ENCODE measurements at regions not wholly inside any gene's neighbourhood (a gene's known extent, or its start where the extent isn't known, plus 50 kb on each side); places are given as distances from the start of the nearest gene placed in this dataset.

- H3K9ac ChIP-seq (ENCODE audit: low read length in 5 of 5), result no peak overlapping the region
- no peak overlapping the region for H3K4me3 ChIP-seq (ENCODE audit: low read depth in 1 of 5, low read length in 5 of 5)
- no peaks in the 10 kb centered on the region for H3K36me3 ChIP-seq (ENCODE audit: control insufficient read depth in 5 of 5, insufficient read depth in 5 of 5, low read length in 5 of 5)
- H3K27ac ChIP-seq (ENCODE audit: low read depth, low read length), result no peak overlapping the region
- peaks cover 0 to 2% (median 0%) of the 10 kb centered on the region in 5 donors for H3K9me3 ChIP-seq (ENCODE audit: control insufficient read depth in 5 of 5, low read length in 5 of 5)
- no peaks in the 10 kb centered on the region for H3K27me3 ChIP-seq (ENCODE audit: control insufficient read depth in 5 of 5, insufficient read depth in 4 of 5, low read length in 5 of 5)
- no peaks in the 10 kb centered on the region for H3K4me1 ChIP-seq (ENCODE audit: control insufficient read depth in 5 of 5, insufficient read depth in 5 of 5, low read length in 5 of 5)
Measured at GRCh38 chr4:12778706-12779105, 705.4 kb downstream of the RAB28 start.

GRCh38 chr4:12778191-12778590 is 705.9 kb downstream of the RAB28 start:
- Histone ChIP-seq H3K9ac (ENCODE audit: low read length in 5 of 5) (no peak overlapping the region), H3K4me3 (ENCODE audit: low read depth in 1 of 5, low read length in 5 of 5) (no peak overlapping the region), H3K27ac (ENCODE audit: low read depth, low read length) (no peak overlapping the region), H3K4me1 (ENCODE audit: control insufficient read depth in 5 of 5, insufficient read depth in 5 of 5, low read length in 5 of 5) (no peaks in the 10 kb centered on the region), H3K27me3 (ENCODE audit: control insufficient read depth in 5 of 5, insufficient read depth in 4 of 5, low read length in 5 of 5) (no peaks in the 10 kb centered on the region), H3K9me3 (ENCODE audit: control insufficient read depth in 5 of 5, low read length in 5 of 5) (peaks cover 0 to 2% (median 0%) of the 10 kb centered on the region in 5 donors), H3K36me3 (ENCODE audit: control insufficient read depth in 5 of 5, insufficient read depth in 5 of 5, low read length in 5 of 5) (no peaks in the 10 kb centered on the region)

GRCh38 chr4:12770351-12770750 is 713.8 kb downstream of the RAB28 start:
- no peaks in the 10 kb centered on the region for H3K27me3 ChIP-seq (ENCODE audit: control insufficient read depth in 5 of 5, insufficient read depth in 4 of 5, low read length in 5 of 5)
- no peak overlapping the region for H3K4me3 ChIP-seq (ENCODE audit: low read depth in 1 of 5, low read length in 5 of 5)
- no peaks in the 10 kb centered on the region for H3K4me1 ChIP-seq (ENCODE audit: control insufficient read depth in 5 of 5, insufficient read depth in 5 of 5, low read length in 5 of 5)
- H3K9me3 ChIP-seq (ENCODE audit: control insufficient read depth in 5 of 5, low read length in 5 of 5), result no peaks in the 10 kb centered on the region
- H3K27ac ChIP-seq (ENCODE audit: low read depth, low read length), result no peak overlapping the region
- H3K36me3 ChIP-seq (ENCODE audit: control insufficient read depth in 5 of 5, insufficient read depth in 5 of 5, low read length in 5 of 5), result no peaks in the 10 kb centered on the region
- no peak overlapping the region for H3K9ac ChIP-seq (ENCODE audit: low read length in 5 of 5)

DNA sequence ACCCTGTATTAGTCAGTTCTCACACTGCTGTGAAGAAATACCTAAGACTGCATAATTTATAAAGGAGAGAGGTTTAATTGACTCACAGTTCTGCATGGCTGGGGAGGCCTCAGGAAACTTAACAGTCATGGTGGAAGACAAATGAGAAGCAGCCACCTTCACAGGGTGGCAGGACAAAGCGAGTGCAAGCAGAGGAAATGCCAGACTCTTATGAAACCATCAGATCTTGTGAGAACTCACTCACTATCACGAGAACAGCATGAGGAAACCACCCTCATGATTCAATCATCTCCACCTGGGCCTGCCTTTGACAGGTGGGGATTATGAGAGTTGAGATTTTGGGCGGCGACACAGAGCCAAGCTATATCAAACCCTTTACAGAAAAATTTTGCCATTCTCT is 722.4 kb downstream of the RAB28 start:
- no peaks in the 10 kb centered on the region for H3K4me1 ChIP-seq (ENCODE audit: control insufficient read depth in 5 of 5, insufficient read depth in 5 of 5, low read length in 5 of 5)
- no peaks in the 10 kb centered on the region for H3K36me3 ChIP-seq (ENCODE audit: control insufficient read depth in 5 of 5, insufficient read depth in 5 of 5, low read length in 5 of 5)
- H3K27ac ChIP-seq (ENCODE audit: low read depth, low read length), result no peak overlapping the region
- no peaks in the 10 kb centered on the region for H3K27me3 ChIP-seq (ENCODE audit: control insufficient read depth in 5 of 5, insufficient read depth in 4 of 5, low read length in 5 of 5)
- no peak overlapping the region for H3K4me3 ChIP-seq (ENCODE audit: low read depth in 1 of 5, low read length in 5 of 5)
- H3K9ac ChIP-seq (ENCODE audit: low read length in 5 of 5), result no peak overlapping the region
- no peaks in the 10 kb centered on the region for H3K9me3 ChIP-seq (ENCODE audit: control insufficient read depth in 5 of 5, low read length in 5 of 5)

- Histone ChIP-seq H3K9me3 (ENCODE audit: control insufficient read depth in 5 of 5, low read length in 5 of 5) (peaks cover 0 to 2% (median 0%) of the 10 kb centered on the region in 5 donors), H3K4me1 (ENCODE audit: control insufficient read depth in 5 of 5, insufficient read depth in 5 of 5, low read length in 5 of 5) (no peaks in the 10 kb centered on the region)
Measured at GRCh38 chr4:12747154-12747553, 737.0 kb downstream of the RAB28 start.

DNA sequence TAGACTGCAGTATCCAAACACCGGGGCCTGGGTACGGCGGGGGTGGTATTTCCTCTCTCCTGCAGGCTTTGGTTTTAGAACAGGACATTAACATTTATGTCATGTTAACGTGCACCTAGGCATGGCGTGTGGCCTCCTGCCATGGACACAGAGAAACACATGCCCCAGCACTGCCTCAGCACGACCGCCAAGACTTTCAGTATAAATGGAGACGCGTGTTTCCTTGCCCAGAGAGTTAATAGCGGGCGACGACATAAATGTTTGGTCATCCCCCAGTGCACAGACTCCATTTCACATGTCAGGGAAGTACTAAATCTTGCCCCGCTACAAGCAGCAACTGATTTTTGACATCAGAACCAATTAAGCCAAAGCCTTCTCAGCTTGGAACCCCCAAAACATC is 737.9 kb downstream of the RAB28 start:
- Histone ChIP-seq H3K36me3 (ENCODE audit: control insufficient read depth in 5 of 5, insufficient read depth in 5 of 5, low read length in 5 of 5) (no peaks in the 10 kb centered on the region), H3K4me1 (ENCODE audit: control insufficient read depth in 5 of 5, insufficient read depth in 5 of 5, low read length in 5 of 5) (no peaks in the 10 kb centered on the region), H3K9me3 (ENCODE audit: control insufficient read depth in 5 of 5, low read length in 5 of 5) (peaks cover 0 to 2% (median 0%) of the 10 kb centered on the region in 5 donors), H3K9ac (ENCODE audit: low read length in 5 of 5) (no peak overlapping the region), H3K4me3 (ENCODE audit: low read depth in 1 of 5, low read length in 5 of 5) (no peak overlapping the region), H3K27ac (ENCODE audit: low read depth, low read length) (no peak overlapping the region), H3K27me3 (ENCODE audit: control insufficient read depth in 5 of 5, insufficient read depth in 4 of 5, low read length in 5 of 5) (no peaks in the 10 kb centered on the region)

More at GRCh38 chr4:12747154-12747553, 737.0 kb downstream of the RAB28 start:
- no peak overlapping the region for H3K9ac ChIP-seq (ENCODE audit: low read length in 5 of 5)
- no peaks in the 10 kb centered on the region for H3K36me3 ChIP-seq (ENCODE audit: control insufficient read depth in 5 of 5, insufficient read depth in 5 of 5, low read length in 5 of 5)
- no peak overlapping the region for H3K4me3 ChIP-seq (ENCODE audit: low read depth in 1 of 5, low read length in 5 of 5)
- no peaks in the 10 kb centered on the region for H3K27me3 ChIP-seq (ENCODE audit: control insufficient read depth in 5 of 5, insufficient read depth in 4 of 5, low read length in 5 of 5)
- H3K27ac ChIP-seq (ENCODE audit: low read depth, low read length), result no peak overlapping the region

DNA sequence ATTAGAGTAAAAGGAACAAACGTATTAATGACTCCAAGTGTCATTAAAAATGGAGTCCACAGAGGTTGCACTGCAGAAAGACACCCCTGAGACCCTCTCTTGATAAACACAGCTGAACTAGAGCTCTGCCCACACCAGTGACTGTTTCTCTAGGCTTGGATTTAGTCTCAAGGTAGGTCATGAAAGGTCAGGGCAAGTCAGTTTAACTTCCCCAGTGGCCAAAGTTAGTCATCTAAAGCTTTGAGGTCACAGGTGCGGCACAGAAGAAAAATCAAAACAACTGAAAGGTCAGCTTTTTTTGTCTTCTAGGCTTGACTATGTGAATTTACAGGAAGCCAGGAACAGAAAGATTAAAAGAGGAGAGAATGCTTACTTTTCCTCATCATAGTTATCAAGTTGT is 749.6 kb downstream of the RAB28 start:
- H3K4me1 ChIP-seq (ENCODE audit: control insufficient read depth in 5 of 5, insufficient read depth in 5 of 5, low read length in 5 of 5), result no peaks in the 10 kb centered on the region
- H3K4me3 ChIP-seq (ENCODE audit: low read depth in 1 of 5, low read length in 5 of 5), result no peak overlapping the region
- no peaks in the 10 kb centered on the region for H3K36me3 ChIP-seq (ENCODE audit: control insufficient read depth in 5 of 5, insufficient read depth in 5 of 5, low read length in 5 of 5)
- H3K9ac ChIP-seq (ENCODE audit: low read length in 5 of 5), result no peak overlapping the region
- no peaks in the 10 kb centered on the region for H3K9me3 ChIP-seq (ENCODE audit: control insufficient read depth in 5 of 5, low read length in 5 of 5)
- H3K27ac ChIP-seq (ENCODE audit: low read depth, low read length), result no peak overlapping the region
- H3K27me3 ChIP-seq (ENCODE audit: control insufficient read depth in 5 of 5, insufficient read depth in 4 of 5, low read length in 5 of 5), result peaks cover 0 to 3% (median 0%) of the 10 kb centered on the region in 5 donors

DNA sequence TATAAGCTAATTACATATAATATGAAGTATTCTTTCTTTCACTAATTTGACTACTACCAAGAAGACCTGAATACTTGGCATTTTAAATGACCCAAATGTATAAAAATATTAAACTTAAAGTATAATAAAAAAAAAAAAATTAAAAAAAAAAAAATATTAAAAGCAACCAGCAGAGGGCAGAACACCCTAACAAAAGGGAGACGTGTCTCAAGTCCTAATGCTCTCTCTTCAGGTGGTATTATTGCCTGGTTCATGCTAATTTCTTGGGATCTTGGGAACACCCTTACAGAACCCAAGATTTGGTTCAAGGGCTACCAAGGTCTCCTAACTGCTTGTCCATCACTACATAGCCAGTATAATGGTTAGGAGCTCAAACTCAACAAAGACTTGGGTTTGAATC is 754.8 kb downstream of the RAB28 start:
- peaks cover 0 to 3% (median 0%) of the 10 kb centered on the region in 5 donors for H3K27me3 ChIP-seq (ENCODE audit: control insufficient read depth in 5 of 5, insufficient read depth in 4 of 5, low read length in 5 of 5)
- no peak overlapping the region for H3K27ac ChIP-seq (ENCODE audit: low read depth, low read length)
- no peak overlapping the region for H3K4me3 ChIP-seq (ENCODE audit: low read depth in 1 of 5, low read length in 5 of 5)
- no peak overlapping the region for H3K9ac ChIP-seq (ENCODE audit: low read length in 5 of 5)
- H3K36me3 ChIP-seq (ENCODE audit: control insufficient read depth in 5 of 5, insufficient read depth in 5 of 5, low read length in 5 of 5), result no peaks in the 10 kb centered on the region
- H3K4me1 ChIP-seq (ENCODE audit: control insufficient read depth in 5 of 5, insufficient read depth in 5 of 5, low read length in 5 of 5), result no peaks in the 10 kb centered on the region
- H3K9me3 ChIP-seq (ENCODE audit: control insufficient read depth in 5 of 5, low read length in 5 of 5), result no peaks in the 10 kb centered on the region

- H3K9ac ChIP-seq (ENCODE audit: low read length in 5 of 5), result no peak overlapping the region
- no peak overlapping the region for H3K27ac ChIP-seq (ENCODE audit: low read depth, low read length)
- H3K9me3 ChIP-seq (ENCODE audit: control insufficient read depth in 5 of 5, low read length in 5 of 5), result no peaks in the 10 kb centered on the region
- no peaks in the 10 kb centered on the region for H3K4me1 ChIP-seq (ENCODE audit: control insufficient read depth in 5 of 5, insufficient read depth in 5 of 5, low read length in 5 of 5)
- H3K27me3 ChIP-seq (ENCODE audit: control insufficient read depth in 5 of 5, insufficient read depth in 4 of 5, low read length in 5 of 5), result no peaks in the 10 kb centered on the region
- H3K36me3 ChIP-seq (ENCODE audit: control insufficient read depth in 5 of 5, insufficient read depth in 5 of 5, low read length in 5 of 5), result no peaks in the 10 kb centered on the region
- H3K4me3 ChIP-seq (ENCODE audit: low read depth in 1 of 5, low read length in 5 of 5), result no peak overlapping the region
Measured at GRCh38 chr4:12724510-12724909, 759.6 kb downstream of the RAB28 start.

DNA sequence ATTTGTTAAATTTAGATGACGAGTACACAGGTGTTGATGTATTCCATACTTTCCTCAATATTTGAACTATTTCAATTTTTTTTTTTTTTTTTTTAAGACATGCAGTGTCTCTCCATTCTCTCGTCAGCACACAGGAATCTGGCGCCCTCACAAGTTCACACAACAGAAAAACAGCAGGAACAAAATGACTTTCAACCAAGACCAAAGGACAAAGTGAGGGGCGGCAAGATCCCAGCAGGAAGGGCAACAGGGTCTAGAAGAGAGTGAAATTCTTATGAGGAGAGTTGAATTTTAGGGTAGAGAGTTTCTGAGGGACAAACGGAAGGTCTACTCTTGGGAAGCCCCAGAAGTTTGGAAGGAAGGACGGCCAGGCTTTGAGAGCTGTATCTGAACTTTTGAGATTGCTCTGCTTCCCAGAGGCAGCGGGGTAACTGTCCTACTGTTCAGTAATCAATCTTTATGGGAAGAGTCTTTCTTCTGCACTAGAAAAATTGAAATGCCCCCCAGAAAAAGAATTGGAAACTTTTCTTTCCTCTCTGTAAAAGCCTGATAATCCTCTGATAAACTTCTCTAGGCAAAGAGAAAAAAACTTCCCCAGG is 760.2 kb downstream of the RAB28 start:
- Histone ChIP-seq H3K27me3 (ENCODE audit: control insufficient read depth in 5 of 5, insufficient read depth in 4 of 5, low read length in 5 of 5) (no peaks in the 10 kb centered on the region), H3K9me3 (ENCODE audit: control insufficient read depth in 5 of 5, low read length in 5 of 5) (no peaks in the 10 kb centered on the region), H3K4me3 (ENCODE audit: low read depth in 1 of 5, low read length in 5 of 5) (no peak overlapping the region), H3K9ac (ENCODE audit: low read length in 5 of 5) (no peak overlapping the region), H3K36me3 (ENCODE audit: control insufficient read depth in 5 of 5, insufficient read depth in 5 of 5, low read length in 5 of 5) (no peaks in the 10 kb centered on the region), H3K4me1 (ENCODE audit: control insufficient read depth in 5 of 5, insufficient read depth in 5 of 5, low read length in 5 of 5) (no peaks in the 10 kb centered on the region), H3K27ac (ENCODE audit: low read depth, low read length) (no peak overlapping the region)

All from subcutaneous abdominal adipose tissue (tissue), 5 donors.